AG04449 (cell line): ENCODE measurements at regions not wholly inside any gene's neighbourhood (a gene's known extent, or its start where the extent isn't known, plus 50 kb on each side); places are given as distances from the start of the nearest gene placed in this dataset.

ENCODE experiments used
- CTCF ChIA-PET: fragments of 350-600 bp; formaldehyde crosslinking; extraction: SDS; loops from one replicate; lab custom pipeline; 2021; ENCODE audit warnings: antibody characterized with exemption; lab: Yijun Ruan, JAX
- POLR2A ChIA-PET: fragments of 400-600, 350-600 bp; formaldehyde crosslinking; extraction: SDS; loops from one replicate; lab custom pipeline; 2020; ENCODE audit warnings: antibody characterized with exemption, inconsistent platforms; lab: Yijun Ruan, JAX
- DNase-seq: peaks from one replicate; pipeline ENCODE4 v3.0.0-alpha.2; 2010; ENCODE audit warnings: low read depth, low spot score
- H3K4me3 ChIP-seq: 2 replicates; pipeline ENCODE4 v1.5.1; 2011; ENCODE audit warnings: low read depth, mild to moderate bottlenecking, control low read depth, low read length
- TF ChIP-seq, protein P1 (sequence below): IDR thresholded peaks from one replicate; pipeline ENCODE4 v1.5.1; 2011; ENCODE audit warnings: mild to moderate bottlenecking, moderate library complexity, low read length, control low read depth, inconsistent platforms; ENCODE audit not compliant: insufficient read depth; ENCODE audit errors: missing control alignments

DNA sequence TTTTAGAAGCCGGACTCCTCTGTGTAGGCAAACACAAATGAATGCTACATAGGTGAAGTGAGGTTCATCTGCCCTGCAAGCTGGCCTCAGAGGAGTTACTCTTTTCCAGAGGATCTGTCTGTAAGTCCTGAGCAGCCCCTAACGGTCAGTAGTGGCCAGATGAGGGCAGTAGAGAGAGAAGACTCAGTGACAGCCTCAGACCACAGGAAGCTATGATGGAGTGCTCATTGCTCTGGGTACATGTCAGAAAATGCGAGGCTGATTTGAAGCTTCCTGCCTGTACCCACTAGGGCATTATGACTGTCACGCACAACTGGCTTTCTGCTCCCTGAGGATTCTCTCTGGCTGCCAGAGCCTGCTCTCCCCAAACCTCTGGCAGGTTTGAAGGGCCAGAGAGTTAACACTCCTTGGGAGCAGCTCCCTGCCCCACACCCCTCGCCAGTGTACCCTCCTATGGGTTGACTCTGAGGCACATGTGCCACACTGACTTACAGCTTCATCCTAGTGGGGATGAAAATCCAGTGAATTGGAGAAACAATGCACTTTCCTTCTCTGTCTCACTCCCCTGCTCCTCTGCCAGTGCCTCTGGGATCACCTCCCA, 141.5 kb downstream of the GABRG2 start:
- TF ChIP-seq, protein P1, sequence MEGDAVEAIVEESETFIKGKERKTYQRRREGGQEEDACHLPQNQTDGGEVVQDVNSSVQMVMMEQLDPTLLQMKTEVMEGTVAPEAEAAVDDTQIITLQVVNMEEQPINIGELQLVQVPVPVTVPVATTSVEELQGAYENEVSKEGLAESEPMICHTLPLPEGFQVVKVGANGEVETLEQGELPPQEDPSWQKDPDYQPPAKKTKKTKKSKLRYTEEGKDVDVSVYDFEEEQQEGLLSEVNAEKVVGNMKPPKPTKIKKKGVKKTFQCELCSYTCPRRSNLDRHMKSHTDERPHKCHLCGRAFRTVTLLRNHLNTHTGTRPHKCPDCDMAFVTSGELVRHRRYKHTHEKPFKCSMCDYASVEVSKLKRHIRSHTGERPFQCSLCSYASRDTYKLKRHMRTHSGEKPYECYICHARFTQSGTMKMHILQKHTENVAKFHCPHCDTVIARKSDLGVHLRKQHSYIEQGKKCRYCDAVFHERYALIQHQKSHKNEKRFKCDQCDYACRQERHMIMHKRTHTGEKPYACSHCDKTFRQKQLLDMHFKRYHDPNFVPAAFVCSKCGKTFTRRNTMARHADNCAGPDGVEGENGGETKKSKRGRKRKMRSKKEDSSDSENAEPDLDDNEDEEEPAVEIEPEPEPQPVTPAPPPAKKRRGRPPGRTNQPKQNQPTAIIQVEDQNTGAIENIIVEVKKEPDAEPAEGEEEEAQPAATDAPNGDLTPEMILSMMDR = no peak
- H3K4me3 ChIP-seq = no peak overlapping the region
- DNase-seq = no peak
- ChIA-PET POLR2A (no interaction called here), CTCF (no interaction called here)

DNA sequence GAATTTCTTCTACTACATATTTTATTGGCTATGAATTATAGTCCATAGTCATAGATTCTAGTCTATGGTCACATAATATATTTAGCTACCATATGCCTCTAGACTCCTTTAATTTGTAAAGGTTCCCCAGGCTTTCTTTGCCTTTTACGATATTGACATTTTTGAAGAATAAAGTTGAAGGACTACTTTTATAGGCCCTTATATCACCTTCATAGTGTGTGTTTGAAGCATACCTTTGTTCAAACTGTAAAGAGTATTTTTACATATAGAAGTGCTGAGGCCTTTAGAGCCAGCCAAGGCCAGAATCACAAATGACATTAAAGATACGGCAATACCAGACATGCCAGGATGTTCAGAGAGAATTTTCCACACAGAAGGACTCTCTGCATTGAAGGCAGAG, 147.0 kb downstream of the GABRG2 start:
- DNase-seq = no peak
- ChIA-PET POLR2A (no interaction called here), CTCF (no interaction called here)
- TF ChIP-seq, protein P1 = no peak
- no peak overlapping the region for H3K4me3 ChIP-seq

DNA sequence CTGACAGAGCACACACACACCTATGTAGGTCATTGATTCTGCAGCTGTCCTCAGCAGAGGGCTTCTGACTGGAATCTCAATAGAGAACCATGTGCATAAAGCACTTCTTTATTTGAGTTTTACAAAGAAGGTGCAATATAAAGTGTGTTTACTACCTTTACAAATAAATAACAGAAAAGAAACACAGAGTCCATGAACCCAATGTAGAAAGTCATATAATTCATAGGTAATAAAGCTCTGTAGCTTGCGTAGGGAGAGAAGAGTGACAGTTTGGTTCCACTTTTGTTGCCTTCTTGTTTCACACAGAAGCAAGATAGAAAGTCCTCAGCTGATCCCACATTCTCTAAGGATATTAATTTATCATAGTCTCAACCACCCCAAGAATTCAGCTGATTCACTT, 149.5 kb downstream of the GABRG2 start:
- ChIA-PET CTCF (no interaction called here), POLR2A (no interaction called here)
- DNase-seq = no peak
- TF ChIP-seq, protein P1 = no peak
- H3K4me3 ChIP-seq = no peak overlapping the region

GRCh38 chr5:162221910-162222309, 154.3 kb downstream of the GABRG2 start:
- no peak overlapping the region for H3K4me3 ChIP-seq
- ChIA-PET CTCF (no interaction called here), POLR2A (no interaction called here)
- TF ChIP-seq, protein P1 = no peak
- no peak for DNase-seq

- TF ChIP-seq, protein P1 = no peak
- ChIA-PET POLR2A (no interaction called here), CTCF (no interaction called here)
- no peak overlapping the region for H3K4me3 ChIP-seq
- no peak for DNase-seq
These were observed 159.5 kb downstream of the GABRG2 start for GRCh38 chr5:162227075-162227474.

DNA sequence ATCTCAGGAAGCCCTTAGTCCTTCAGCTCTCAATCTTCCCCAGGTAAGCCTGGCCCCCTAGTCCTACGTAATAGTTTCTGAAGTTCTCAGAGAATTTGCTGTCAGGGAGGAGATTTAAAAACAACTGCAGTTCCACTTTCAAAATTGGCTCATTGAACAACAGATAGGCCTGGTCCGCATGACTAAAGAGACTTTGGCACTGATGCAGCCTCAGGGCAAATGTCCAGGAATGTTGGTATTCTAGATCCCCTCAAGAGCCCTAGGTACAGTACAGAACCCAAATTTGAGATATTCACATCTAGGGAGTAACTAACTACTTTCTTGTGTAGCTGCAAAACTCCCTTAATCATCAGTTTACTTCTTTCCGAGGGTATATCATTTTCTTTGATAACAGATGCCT, 162.8 kb downstream of the GABRG2 start:
- H3K4me3 ChIP-seq = no peak overlapping the region
- ChIA-PET CTCF (no interaction called here), POLR2A (no interaction called here)
- TF ChIP-seq, protein P1 = no peak
- DNase-seq = no peak
